Progenitor cell of endocrine pancreas (in vitro differentiated cells): ENCODE measurements at regions not wholly inside any gene's neighbourhood (a gene's known extent, or its start where the extent isn't known, plus 50 kb on each side); places are given as distances from the start of the nearest gene placed in this dataset.
A peak's percentile ranks its signal among the peaks of the same experiment; 100 is the strongest.

ENCODE experiments used
- DNase-seq: peaks from one replicate; pipeline ENCODE4 v3.0.0; 2021; ENCODE audit warnings: low spot score; ENCODE audit not compliant: unreplicated experiment
- H3K27ac Mint-ChIP-seq: 2 replicates; pipeline ENCODE4 v1.8.0; 2021; ENCODE audit warnings: mild to moderate bottlenecking, moderate library complexity, mixed read lengths
- H3K27me3 Mint-ChIP-seq: 2 replicates; pipeline ENCODE4 v1.8.0; 2021; ENCODE audit warnings: mixed read lengths
- H3K36me3 Mint-ChIP-seq: 2 replicates; pipeline ENCODE4 v1.8.0; 2022; ENCODE audit warnings: mixed read lengths; ENCODE audit not compliant: insufficient read depth
- H3K4me1 Mint-ChIP-seq: 2 replicates; pipeline ENCODE4 v1.8.0; 2021; ENCODE audit warnings: low read depth, mixed read lengths
- H3K4me3 Mint-ChIP-seq: 2 replicates; pipeline ENCODE4 v1.8.0; 2021; ENCODE audit warnings: low read depth, mild to moderate bottlenecking, moderate library complexity, mixed read lengths
- H3K9me3 Mint-ChIP-seq: 2 replicates; pipeline ENCODE4 v1.8.0; 2021; ENCODE audit warnings: low read depth, mixed read lengths
- CTCF ChIP-seq: fragments of 200-600 bp; sonication (generic); IDR thresholded peaks from one replicate; pipeline ENCODE4 v1.5.0; 2021; ENCODE audit warnings: antibody characterized with exemption, mild to moderate bottlenecking; ENCODE audit not compliant: unreplicated experiment

GRCh38 chr20:3318226-3318884 lies 79.4 kb upstream of the SLC4A11 start:
- H3K27ac Mint-ChIP-seq = no peak overlapping the region
- no peaks in the 10 kb centered on the region for H3K4me1 Mint-ChIP-seq
- no peaks in the 10 kb centered on the region for H3K9me3 Mint-ChIP-seq
- DNase-seq = no peak
- H3K36me3 Mint-ChIP-seq = peaks cover 19% of the 10 kb centered on the region
- no peaks in the 10 kb centered on the region for H3K27me3 Mint-ChIP-seq
- TF ChIP-seq CTCF = no peak
- H3K4me3 Mint-ChIP-seq = no peak overlapping the region

GRCh38 chr20:3316136-3316535 lies 77.1 kb upstream of the SLC4A11 start:
- Mint-ChIP-seq H3K9me3 (no peaks in the 10 kb centered on the region), H3K4me3 (no peak overlapping the region), H3K27me3 (no peaks in the 10 kb centered on the region), H3K4me1 (no peaks in the 10 kb centered on the region), H3K27ac (no peak overlapping the region), H3K36me3 (peaks cover 22% of the 10 kb centered on the region)
- no peak for DNase-seq
- no peak for TF ChIP-seq CTCF

GRCh38 chr20:3315136-3315535 lies 76.1 kb upstream of the SLC4A11 start:
- H3K27me3 Mint-ChIP-seq = no peaks in the 10 kb centered on the region
- peaks cover 25% of the 10 kb centered on the region for H3K36me3 Mint-ChIP-seq
- H3K27ac Mint-ChIP-seq = no peak overlapping the region
- no peaks in the 10 kb centered on the region for H3K9me3 Mint-ChIP-seq
- DNase-seq = no peak
- no peaks in the 10 kb centered on the region for H3K4me1 Mint-ChIP-seq
- no peak overlapping the region for H3K4me3 Mint-ChIP-seq
- no peak for TF ChIP-seq CTCF

GRCh38 chr20:3314391-3314790 lies 75.4 kb upstream of the SLC4A11 start:
- Mint-ChIP-seq H3K9me3 (no peaks in the 10 kb centered on the region), H3K4me1 (no peaks in the 10 kb centered on the region), H3K27ac (no peak overlapping the region), H3K36me3 (peaks cover 27% of the 10 kb centered on the region), H3K4me3 (no peak overlapping the region), H3K27me3 (no peaks in the 10 kb centered on the region)
- DNase-seq = no peak
- no peak for TF ChIP-seq CTCF

GRCh38 chr20:3313683-3314065 lies 74.7 kb upstream of the SLC4A11 start:
- H3K4me1 Mint-ChIP-seq = no peaks in the 10 kb centered on the region
- H3K9me3 Mint-ChIP-seq = no peaks in the 10 kb centered on the region
- no peak for TF ChIP-seq CTCF
- H3K27me3 Mint-ChIP-seq = no peaks in the 10 kb centered on the region
- no peak overlapping the region for H3K4me3 Mint-ChIP-seq
- H3K36me3 Mint-ChIP-seq = peaks cover 32% of the 10 kb centered on the region
- peak overlapping the region; percentile 53 for H3K27ac Mint-ChIP-seq
- no peak for DNase-seq
